Mucosa of rectum (tissue), 2 donors: ENCODE measurements at regions not wholly inside any gene's neighbourhood (a gene's known extent, or its start where the extent isn't known, plus 50 kb on each side); places are given as distances from the start of the nearest gene placed in this dataset.

ENCODE experiments used
- H3K27ac ChIP-seq, 2 donors: one replicate each; pipeline ENCODE4 v1.7.0; 2013; ENCODE audit warnings: inconsistent platforms in 2 of 2, low read depth in 2 of 2, low read length in 2 of 2
- H3K27me3 ChIP-seq, 2 donors: one replicate each; pipeline ENCODE4 v1.7.0; 2013; ENCODE audit warnings: low read length in 2 of 2; ENCODE audit not compliant: control insufficient read depth in 2 of 2, insufficient read depth in 2 of 2
- H3K36me3 ChIP-seq, 2 donors: one replicate each; pipeline ENCODE4 v1.7.0; 2013; ENCODE audit warnings: low read length in 2 of 2; ENCODE audit not compliant: control insufficient read depth in 2 of 2, insufficient read depth in 2 of 2
- H3K4me1 ChIP-seq, 2 donors: one replicate each; pipeline ENCODE4 v1.7.0; 2013; ENCODE audit warnings: low read length in 2 of 2, mild to moderate bottlenecking in 1 of 2; ENCODE audit not compliant: control insufficient read depth in 2 of 2, insufficient read depth in 2 of 2
- H3K4me3 ChIP-seq, 2 donors: one replicate each; pipeline ENCODE4 v1.7.0; 2013; ENCODE audit warnings: low read length in 2 of 2
- H3K9ac ChIP-seq, 2 donors: one replicate each; pipeline ENCODE4 v1.7.0; 2013; ENCODE audit warnings: low read length in 2 of 2, low read depth in 1 of 2, mild to moderate bottlenecking in 1 of 2
- H3K9me3 ChIP-seq, 2 donors: one replicate each; pipeline ENCODE4 v1.7.0; 2013; ENCODE audit warnings: low read length in 2 of 2; ENCODE audit not compliant: control insufficient read depth in 2 of 2
- donor health status: healthy.
- donor health status: Normal muscosa, but diverticular disease.

GRCh38 chr1:34656299-34656698, 98.5 kb upstream of the GJB5 start:
- no peaks in the 10 kb centered on the region for H3K9me3 ChIP-seq
- no peak overlapping the region for H3K4me3 ChIP-seq
- H3K27me3 ChIP-seq, result peaks cover 0 to 2% of the 10 kb centered on the region in 2 donors
- H3K27ac ChIP-seq, result no peak overlapping the region
- no peaks in the 10 kb centered on the region for H3K36me3 ChIP-seq
- no peak overlapping the region for H3K9ac ChIP-seq
- H3K4me1 ChIP-seq, result no peaks in the 10 kb centered on the region

GRCh38 chr1:34656731-34657130, 98.1 kb upstream of the GJB5 start:
- H3K36me3 ChIP-seq, result no peaks in the 10 kb centered on the region
- H3K27me3 ChIP-seq, result peaks cover 0 to 2% of the 10 kb centered on the region in 2 donors
- no peaks in the 10 kb centered on the region for H3K4me1 ChIP-seq
- no peaks in the 10 kb centered on the region for H3K9me3 ChIP-seq
- no peak overlapping the region for H3K27ac ChIP-seq
- no peak overlapping the region for H3K9ac ChIP-seq
- H3K4me3 ChIP-seq, result no peak overlapping the region

- H3K36me3 ChIP-seq, result no peaks in the 10 kb centered on the region
- H3K4me3 ChIP-seq, result no peak overlapping the region
- H3K9ac ChIP-seq, result no peak overlapping the region
- no peak overlapping the region for H3K27ac ChIP-seq
- H3K4me1 ChIP-seq, result no peaks in the 10 kb centered on the region
- peaks cover 0 to 2% of the 10 kb centered on the region in 2 donors for H3K27me3 ChIP-seq
- no peaks in the 10 kb centered on the region for H3K9me3 ChIP-seq
These were observed 97.6 kb upstream of the GJB5 start for GRCh38 chr1:34657266-34657665.

- Histone ChIP-seq H3K9me3 (no peaks in the 10 kb centered on the region), H3K27ac (no peak overlapping the region), H3K36me3 (no peaks in the 10 kb centered on the region), H3K4me3 (no peak overlapping the region), H3K9ac (no peak overlapping the region), H3K27me3 (peaks cover 0 to 2% of the 10 kb centered on the region in 2 donors), H3K4me1 (no peaks in the 10 kb centered on the region)
These were observed 97.0 kb upstream of the GJB5 start for GRCh38 chr1:34657849-34658248.

- H3K9ac ChIP-seq, result no peak overlapping the region
- H3K4me1 ChIP-seq, result no peaks in the 10 kb centered on the region
- no peaks in the 10 kb centered on the region for H3K9me3 ChIP-seq
These were observed 91.8 kb upstream of the GJB5 start for GRCh38 chr1:34663031-34663430.

GRCh38 chr1:34668063-34668462, 86.8 kb upstream of the GJB5 start:
- Histone ChIP-seq H3K27me3 (no peaks in the 10 kb centered on the region), H3K9me3 (no peaks in the 10 kb centered on the region), H3K9ac (no peak overlapping the region), H3K27ac (no peak overlapping the region), H3K4me3 (no peak overlapping the region), H3K4me1 (no peaks in the 10 kb centered on the region), H3K36me3 (no peaks in the 10 kb centered on the region)

More at GRCh38 chr1:34663031-34663430, 91.8 kb upstream of the GJB5 start:
- Histone ChIP-seq H3K27ac (no peak overlapping the region), H3K4me3 (no peak overlapping the region), H3K27me3 (no peaks in the 10 kb centered on the region), H3K36me3 (no peaks in the 10 kb centered on the region)

GRCh38 chr1:34670982-34671381, 83.9 kb upstream of the GJB5 start:
- no peak overlapping the region for H3K4me3 ChIP-seq
- H3K9ac ChIP-seq, result no peak overlapping the region
- no peak overlapping the region for H3K27ac ChIP-seq
- no peaks in the 10 kb centered on the region for H3K27me3 ChIP-seq
- no peaks in the 10 kb centered on the region for H3K9me3 ChIP-seq
- H3K4me1 ChIP-seq, result no peaks in the 10 kb centered on the region
- H3K36me3 ChIP-seq, result no peaks in the 10 kb centered on the region

GRCh38 chr1:34671887-34672286, 83.0 kb upstream of the GJB5 start:
- no peak overlapping the region for H3K27ac ChIP-seq
- no peaks in the 10 kb centered on the region for H3K27me3 ChIP-seq
- no peaks in the 10 kb centered on the region for H3K4me1 ChIP-seq
- H3K36me3 ChIP-seq, result no peaks in the 10 kb centered on the region
- no peaks in the 10 kb centered on the region for H3K9me3 ChIP-seq
- no peak overlapping the region for H3K9ac ChIP-seq
- no peak overlapping the region for H3K4me3 ChIP-seq

- Histone ChIP-seq H3K27me3 (no peaks in the 10 kb centered on the region), H3K4me3 (peak overlapping the region in 1 of 2 donors; percentile 13), H3K27ac (peak overlapping the region in 1 of 2 donors; percentile 43)
These were observed 73.1 kb upstream of the GJB5 start for GRCh38 chr1:34681480-34682451.

GRCh38 chr1:34682452-34683223, 72.2 kb upstream of the GJB5 start:
- peak overlapping the region in 1 of 2 donors; percentile 13 for H3K4me3 ChIP-seq
- no peak overlapping the region for H3K9ac ChIP-seq
- no peaks in the 10 kb centered on the region for H3K27me3 ChIP-seq
- no peaks in the 10 kb centered on the region for H3K36me3 ChIP-seq
- peaks cover 4 to 8% of the 10 kb centered on the region in 2 donors for H3K4me1 ChIP-seq
- peak overlapping the region; percentile 22 to 43 for H3K27ac ChIP-seq
- H3K9me3 ChIP-seq, result no peaks in the 10 kb centered on the region

More at GRCh38 chr1:34681480-34682451, 73.1 kb upstream of the GJB5 start:
- H3K36me3 ChIP-seq, result no peaks in the 10 kb centered on the region
- H3K9me3 ChIP-seq, result no peaks in the 10 kb centered on the region
- H3K4me1 ChIP-seq, result peaks cover 4 to 8% of the 10 kb centered on the region in 2 donors
- H3K9ac ChIP-seq, result no peak overlapping the region
